ENCODE measurements at regions not wholly inside any gene's neighbourhood (a gene's known extent, or its start where the extent isn't known, plus 50 kb on each side); places are given as distances from the start of the nearest gene placed in this dataset.

- no peak overlapping the region for H3K27ac ChIP-seq (ENCODE audit: extremely low read depth, low read depth, low read length)
- H3K9me1 ChIP-seq (ENCODE audit: control insufficient read depth, insufficient read depth, low read length), result no peaks in the 10 kb centered on the region
- no peaks in the 10 kb centered on the region for H3K27me3 ChIP-seq (ENCODE audit: control insufficient read depth in 2 of 2, insufficient read depth in 2 of 2, low read length in 2 of 2)
- no peak overlapping the region for H3K4me2 ChIP-seq (ENCODE audit: insufficient read depth, low read length)
- POLR2A ChIA-PET, result no interaction called here
- BruUV-seq (replicated peaks), result no TSS peak
- intact Hi-C loops (cut with micrococcal nuclease), result no loop called here
- H3K4me1 ChIP-seq (replicated peaks in 1 of 2; ENCODE audit: control insufficient read depth in 2 of 2, insufficient read depth in 2 of 2, low read length in 2 of 2), result no peaks in the 10 kb centered on the region
- H3K9ac ChIP-seq (ENCODE audit: insufficient read depth in 1 of 2, low read depth in 2 of 2, low read length in 2 of 2), result no peak overlapping the region
- no peaks in the 10 kb centered on the region for H4K20me1 ChIP-seq (replicated peaks; ENCODE audit: control insufficient read depth, insufficient read depth, low read length)
- no peak for FAIRE-seq
- DNase-seq (ENCODE audit: extremely low read depth in 1 of 4, low spot score in 3 of 4), result no peak
- TF ChIP-seq SAP30 (IDR thresholded peaks at IDR 0.05; ENCODE audit: borderline replicate concordance, insufficient read depth, low read depth, low read length, poor library complexity, severe bottlenecking) (no peak), GATAD2B (IDR thresholded peaks at IDR 0.05; ENCODE audit: borderline replicate concordance) (no peak), NR2C2 (CRISPR knock-in tag; IDR thresholded peaks at IDR 0.05) (no peak), NR2C2 (tag; IDR thresholded peaks at IDR 0.05) (no peak), TAF15 (IDR thresholded peaks at IDR 0.05; ENCODE audit: low read depth, low read length) (no peak), MYNN (IDR thresholded peaks at IDR 0.05) (no peak), MYNN (CRISPR knock-in tag; IDR thresholded peaks at IDR 0.05) (no peak), ZNF778 (CRISPR knock-in tag; IDR thresholded peaks at IDR 0.05) (no peak), IFI16 (CRISPR knock-in tag; IDR thresholded peaks at IDR 0.05) (no peak), NCOA6 (IDR thresholded peaks at IDR 0.05) (no peak), GTF2A2 (tag; IDR thresholded peaks at IDR 0.05) (no peak), CBX3 (IDR thresholded peaks at IDR 0.05; ENCODE audit: borderline replicate concordance in 1 of 2, low read length in 2 of 2) (no peak), ZNF280A (IDR thresholded peaks at IDR 0.05; ENCODE audit: low read depth, partially characterized antibody) (no peak), ZNF586 (CRISPR knock-in tag; conservative IDR thresholded peaks at IDR 0.05) (no peak), NBN (IDR thresholded peaks at IDR 0.05; ENCODE audit: low read depth) (no peak), ZNF311 (CRISPR knock-in tag; IDR thresholded peaks at IDR 0.05) (no peak), PURB (CRISPR knock-in tag; IDR thresholded peaks at IDR 0.05; ENCODE audit: low read depth) (no peak), BMI1 (IDR thresholded peaks at IDR 0.05; ENCODE audit: low read length) (no peak), POLR2AphosphoS2 (IDR thresholded peaks at IDR 0.05; ENCODE audit: low read length) (no peak), ZNF766 (CRISPR knock-in tag; conservative IDR thresholded peaks at IDR 0.05) (no peak)
- TF ChIP-seq, protein P1, sequence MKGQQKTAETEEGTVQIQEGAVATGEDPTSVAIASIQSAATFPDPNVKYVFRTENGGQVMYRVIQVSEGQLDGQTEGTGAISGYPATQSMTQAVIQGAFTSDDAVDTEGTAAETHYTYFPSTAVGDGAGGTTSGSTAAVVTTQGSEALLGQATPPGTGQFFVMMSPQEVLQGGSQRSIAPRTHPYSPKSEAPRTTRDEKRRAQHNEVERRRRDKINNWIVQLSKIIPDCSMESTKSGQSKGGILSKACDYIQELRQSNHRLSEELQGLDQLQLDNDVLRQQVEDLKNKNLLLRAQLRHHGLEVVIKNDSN (CRISPR knock-in tag; IDR thresholded peaks at IDR 0.05), result no peak
- TF ChIP-seq, protein P2, sequence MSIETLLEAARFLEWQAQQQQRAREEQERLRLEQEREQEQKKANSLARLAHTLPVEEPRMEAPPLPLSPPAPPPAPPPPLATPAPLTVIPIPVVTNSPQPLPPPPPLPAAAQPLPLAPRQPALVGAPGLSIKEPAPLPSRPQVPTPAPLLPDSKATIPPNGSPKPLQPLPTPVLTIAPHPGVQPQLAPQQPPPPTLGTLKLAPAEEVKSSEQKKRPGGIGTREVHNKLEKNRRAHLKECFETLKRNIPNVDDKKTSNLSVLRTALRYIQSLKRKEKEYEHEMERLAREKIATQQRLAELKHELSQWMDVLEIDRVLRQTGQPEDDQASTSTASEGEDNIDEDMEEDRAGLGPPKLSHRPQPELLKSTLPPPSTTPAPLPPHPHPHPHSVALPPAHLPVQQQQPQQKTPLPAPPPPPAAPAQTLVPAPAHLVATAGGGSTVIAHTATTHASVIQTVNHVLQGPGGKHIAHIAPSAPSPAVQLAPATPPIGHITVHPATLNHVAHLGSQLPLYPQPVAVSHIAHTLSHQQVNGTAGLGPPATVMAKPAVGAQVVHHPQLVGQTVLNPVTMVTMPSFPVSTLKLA (conservative IDR thresholded peaks at IDR 0.05), result no peak
- no peaks in the 10 kb centered on the region for H3K9me3 ChIP-seq (replicated peaks; ENCODE audit: control insufficient read depth, insufficient read depth, low read depth, low read length)
- 0% methylated on average over 2 of the region's 2 CpGs for WGBS (ENCODE audit: insufficient coverage, low coverage, missing lambda C conversion rate)
- CTCF ChIA-PET (ENCODE audit: low intra/inter-chr PET ratio), result no interaction called here
- no peaks in the 10 kb centered on the region for H3K79me2 ChIP-seq (ENCODE audit: control insufficient read depth, insufficient read depth, low read length)
- ATAC-seq, result no peak
- no peaks in the 10 kb centered on the region for H3K36me3 ChIP-seq (ENCODE audit: control insufficient read depth, insufficient read depth, low read length)
- in situ Hi-C loops (cut with MboI), result no loop called here
- H2AFZ ChIP-seq (ENCODE audit: low read depth, low read length), result no peak overlapping the region
- no peak overlapping the region for H3K4me3 ChIP-seq
Measured at GRCh38 chr10:31623947-31624346, 304.7 kb downstream of the ARHGAP12 start.
